ENCODE measurements at regions not wholly inside any gene's neighbourhood (a gene's known extent, or its start where the extent isn't known, plus 50 kb on each side); places are given as distances from the start of the nearest gene placed in this dataset.

GRCh38 chr14:39890026-39890425, 457.8 kb upstream of the FBXO33 start:
- Histone ChIP-seq H3K36me3 (no peaks in the 10 kb centered on the region), H3K4me1 (no peaks in the 10 kb centered on the region)
- intact Hi-C loops (cut with DNase I; ENCODE audit: low total_unique reads), result no loop called here

GRCh38 chr14:39884091-39884490, 451.9 kb upstream of the FBXO33 start:
- intact Hi-C loops (cut with DNase I; ENCODE audit: low total_unique reads), result no loop called here
- H3K4me1 ChIP-seq, result no peaks in the 10 kb centered on the region
- TF ChIP-seq POLR2A (IDR thresholded peaks at IDR 0.05) (no peak), POLR2AphosphoS5 (IDR thresholded peaks at IDR 0.05) (no peak)
- H3K27ac ChIP-seq, result no peak overlapping the region
- H3K36me3 ChIP-seq, result no peaks in the 10 kb centered on the region
- peaks cover 0 to 36% (median 27%) of the 10 kb centered on the region in 4 donors for H3K9me3 ChIP-seq
- H3K4me3 ChIP-seq, result no peak overlapping the region
- no peaks in the 10 kb centered on the region for H3K27me3 ChIP-seq
- no peak for DNase-seq

More at GRCh38 chr14:39890026-39890425, 457.8 kb upstream of the FBXO33 start:
- Histone ChIP-seq H3K27ac (no peak overlapping the region), H3K9me3 (peaks cover 0 to 59% (median 33%) of the 10 kb centered on the region in 4 donors), H3K4me3 (no peak overlapping the region), H3K27me3 (no peaks in the 10 kb centered on the region)
- WGBS, 5 donors, result 74 to 82% (median 74%) methylated on average over 1 of the region's 1 CpG
- no peak for TF ChIP-seq CTCF (IDR thresholded peaks at IDR 0.05)
- no peak for TF ChIP-seq POLR2AphosphoS5 (IDR thresholded peaks at IDR 0.05)
- no peak for TF ChIP-seq POLR2A (IDR thresholded peaks at IDR 0.05)
- no peak for TF ChIP-seq EP300 (IDR thresholded peaks at IDR 0.05)
- DNase-seq, result no peak

- TF ChIP-seq CTCF (IDR thresholded peaks at IDR 0.05) (no peak), EP300 (IDR thresholded peaks at IDR 0.05) (no peak)
- DNase-seq, result no peak
- Histone ChIP-seq H3K27ac (no peak overlapping the region), H3K27me3 (no peaks in the 10 kb centered on the region), H3K4me1 (no peaks in the 10 kb centered on the region), H3K9me3 (peaks cover 0 to 10% (median 4%) of the 10 kb centered on the region in 4 donors), H3K4me3 (no peak overlapping the region), H3K36me3 (no peaks in the 10 kb centered on the region)
- intact Hi-C loops (cut with DNase I; ENCODE audit: low total_unique reads), result no loop called here
- 70 to 88% (median 83%) methylated on average over 1 of the region's 1 CpG for WGBS, 5 donors
These were observed 448.7 kb upstream of the FBXO33 start for GRCh38 chr14:39880965-39881364.

GRCh38 chr14:39880106-39880695, 448.0 kb upstream of the FBXO33 start:
- Histone ChIP-seq H3K4me3 (no peak overlapping the region), H3K9me3 (peaks cover 0 to 2% (median under 1%) of the 10 kb centered on the region in 4 donors), H3K4me1 (no peaks in the 10 kb centered on the region), H3K27ac (no peak overlapping the region), H3K27me3 (no peaks in the 10 kb centered on the region), H3K36me3 (no peaks in the 10 kb centered on the region)
- TF ChIP-seq POLR2A (IDR thresholded peaks at IDR 0.05) (no peak), EP300 (IDR thresholded peaks at IDR 0.05) (no peak), CTCF (IDR thresholded peaks at IDR 0.05) (no peak), POLR2AphosphoS5 (IDR thresholded peaks at IDR 0.05) (no peak)
- WGBS, 5 donors, result 0 to 75% (median 40%) methylated on average over 1 of the region's 1 CpG
- no peak for DNase-seq
- intact Hi-C loops (cut with DNase I; ENCODE audit: low total_unique reads), result no loop called here

GRCh38 chr14:39877577-39878190, 445.5 kb upstream of the FBXO33 start:
- Histone ChIP-seq H3K27ac (no peak overlapping the region), H3K27me3 (no peaks in the 10 kb centered on the region), H3K4me1 (no peaks in the 10 kb centered on the region), H3K4me3 (no peak overlapping the region), H3K9me3 (no peaks in the 10 kb centered on the region), H3K36me3 (no peaks in the 10 kb centered on the region)
- TF ChIP-seq CTCF (IDR thresholded peaks at IDR 0.05) (no peak), EP300 (IDR thresholded peaks at IDR 0.05) (no peak), POLR2AphosphoS5 (IDR thresholded peaks at IDR 0.05) (no peak), POLR2A (IDR thresholded peaks at IDR 0.05) (no peak)
- intact Hi-C loops (cut with DNase I; ENCODE audit: low total_unique reads), result no loop called here
- WGBS, 5 donors, result 47 to 68% (median 55%) methylated on average over 4 of the region's 4 CpGs
- no peak for DNase-seq

Data from stomach (tissue), 8 donors.